Ovary (tissue), 7 donors: ENCODE measurements at regions not wholly inside any gene's neighbourhood (a gene's known extent, or its start where the extent isn't known, plus 50 kb on each side); places are given as distances from the start of the nearest gene placed in this dataset.

Source experiments
- DNase-seq, 5 donors: peaks; one replicate each; pipeline ENCODE4 v3.0.0-alpha.2; 2019 to 2020
- H3K27ac ChIP-seq, 2 donors: fragments of 200-600 bp; one replicate each; pipeline versions ENCODE4 v1.5.1 to v1.8.0; 2019 to 2022
- H3K27me3 ChIP-seq: fragments of 200-600 bp; one replicate; pipeline ENCODE4 v1.8.0; 2022
- H3K36me3 ChIP-seq: fragments of 200-600 bp; sonication (generic); one replicate; pipeline ENCODE4 v1.5.1; 2019
- H3K4me1 ChIP-seq: one replicate; pipeline ENCODE4 v1.8.1; 2013; ENCODE audit warnings: mild to moderate bottlenecking, moderate library complexity; ENCODE audit not compliant: insufficient read depth
- H3K4me3 ChIP-seq: fragments of 200-600 bp; sonication (generic); one replicate; pipeline ENCODE4 v1.5.1; 2017
- H3K9me3 ChIP-seq, 2 donors: fragments of 200-600 bp in 1 of 2; sonication (generic) in 1 of 2; one replicate each; pipeline versions ENCODE4 v1.5.1 to v1.8.1; 2013 to 2019; ENCODE audit warnings: mild to moderate bottlenecking in 1 of 2, moderate library complexity in 1 of 2
- CTCF ChIP-seq, 3 donors: fragments of 450-650 bp in 2 of 3; fragments of 200-600 bp in 1 of 3; IDR thresholded peaks; one replicate each; pipeline versions ENCODE4 v1.5.1 to v1.8.0; 2016 to 2022; ENCODE audit warnings: antibody characterized with exemption in 3 of 3, mild to moderate bottlenecking in 1 of 3
- EP300 ChIP-seq: sonication (generic); formaldehyde crosslinking; IDR thresholded peaks from one replicate; pipeline ENCODE4 v1.6.1; 2017; ENCODE audit warnings: antibody characterized with exemption
- POLR2A ChIP-seq: fragments of 450-650 bp; IDR thresholded peaks from one replicate; pipeline ENCODE4 v1.6.1; 2017; ENCODE audit warnings: antibody characterized with exemption, mild to moderate bottlenecking, moderate library complexity
- WGBS, 3 donors: extraction: QIAGEN DNeasy Blood & Tissue Kit in 1 of 3; methylation state at CpG; one replicate each; pipeline versions ENCODE4 v1.1.5 to v1.1.7; 2013 to 2017; 5-methylcytosine and 5-hydroxymethylcytosine counted together
- intact Hi-C, 4 donors: fragments of 100-400 bp; cut with DNase I; formaldehyde crosslinking; loops; one replicate each; pipeline versions ENCODE4 v1.11.0 to v1.15.1; 2022 to 2023
- donor health status: DM: no; HTN: no; CAD: no; lungs with moderate emphysema.
- donor health status: DM: no; HTN: no; CAD: no.
- donor health status: Bipolar disorder and iron deficiency.
- donor health status: DM: no; HTN: no; CAD: no.
- donor health status: DM: yes; HTN: yes; CAD: no.

GRCh38 chr2:35530615-35531135 is 824.9 kb upstream of the CRIM1 start:
- Histone ChIP-seq H3K4me1 (no peaks in the 10 kb centered on the region), H3K9me3 (no peaks in the 10 kb centered on the region), H3K4me3 (no peak overlapping the region), H3K36me3 (no peaks in the 10 kb centered on the region), H3K27me3 (no peaks in the 10 kb centered on the region), H3K27ac (no peak overlapping the region)
- DNase-seq: no peak
- intact Hi-C loops: no loop called here
- TF ChIP-seq EP300: no peak
- TF ChIP-seq POLR2A: no peak
- no peak for TF ChIP-seq CTCF (IDR thresholded peaks at IDR 0.05)
- 82 to 88% (median 84%) methylated on average over 5 of the region's 5 CpGs for WGBS, 3 donors

GRCh38 chr2:35526741-35527140 is 828.8 kb upstream of the CRIM1 start:
- no peak for TF ChIP-seq CTCF (IDR thresholded peaks at IDR 0.05)
- no peak for TF ChIP-seq POLR2A
- no peak for TF ChIP-seq EP300
- Histone ChIP-seq H3K27me3 (no peaks in the 10 kb centered on the region), H3K4me1 (no peaks in the 10 kb centered on the region), H3K4me3 (no peak overlapping the region), H3K27ac (no peak overlapping the region), H3K9me3 (no peaks in the 10 kb centered on the region), H3K36me3 (no peaks in the 10 kb centered on the region)
- intact Hi-C loops: no loop called here
- DNase-seq: no peak
- 62 to 74% (median 67%) methylated on average over 2 of the region's 2 CpGs for WGBS, 3 donors

GRCh38 chr2:35522450-35522849 is 833.1 kb upstream of the CRIM1 start:
- intact Hi-C loops: no loop called here
- no peak for TF ChIP-seq POLR2A
- WGBS, 3 donors: 85 to 90% (median 90%) methylated on average over 3 of the region's 3 CpGs
- H3K36me3 ChIP-seq: no peaks in the 10 kb centered on the region
- no peak overlapping the region for H3K4me3 ChIP-seq
- no peak overlapping the region for H3K27ac ChIP-seq
- no peaks in the 10 kb centered on the region for H3K9me3 ChIP-seq
- no peak for DNase-seq
- no peaks in the 10 kb centered on the region for H3K4me1 ChIP-seq
- no peaks in the 10 kb centered on the region for H3K27me3 ChIP-seq

GRCh38 chr2:35510636-35511035 is 844.9 kb upstream of the CRIM1 start:
- Histone ChIP-seq H3K4me1 (no peaks in the 10 kb centered on the region), H3K4me3 (no peak overlapping the region), H3K36me3 (no peaks in the 10 kb centered on the region), H3K27me3 (no peaks in the 10 kb centered on the region), H3K9me3 (no peaks in the 10 kb centered on the region), H3K27ac (no peak overlapping the region)
- WGBS, 3 donors: 67 to 82% (median 80%) methylated on average over 3 of the region's 3 CpGs
- no peak for TF ChIP-seq CTCF (IDR thresholded peaks at IDR 0.05)
- TF ChIP-seq POLR2A: no peak
- TF ChIP-seq EP300: no peak
- intact Hi-C loops: no loop called here
- DNase-seq: no peak

GRCh38 chr2:35508601-35509000 is 847.0 kb upstream of the CRIM1 start:
- 87 to 90% (median 90%) methylated on average over 2 of the region's 2 CpGs for WGBS, 3 donors
- Histone ChIP-seq H3K36me3 (no peaks in the 10 kb centered on the region), H3K27me3 (no peaks in the 10 kb centered on the region), H3K27ac (no peak overlapping the region), H3K9me3 (no peaks in the 10 kb centered on the region), H3K4me3 (no peak overlapping the region), H3K4me1 (no peaks in the 10 kb centered on the region)
- no peak for DNase-seq
- no peak for TF ChIP-seq EP300
- no peak for TF ChIP-seq CTCF (IDR thresholded peaks at IDR 0.05)
- TF ChIP-seq POLR2A: no peak
- intact Hi-C loops: no loop called here
